Fibroblast of skin of scalp (primary cell): ENCODE measurements at regions not wholly inside any gene's neighbourhood (a gene's known extent, or its start where the extent isn't known, plus 50 kb on each side); places are given as distances from the start of the nearest gene placed in this dataset.
"Not testable (repeated sequence)": the region's sequence is repeated elsewhere in the genome, so short reads cannot be mapped to it uniquely, and the experiment has no call there.

ENCODE experiments used
- DNase-seq: peaks from one replicate; pipeline ENCODE4 v3.0.0-alpha.2; 2013

DNA sequence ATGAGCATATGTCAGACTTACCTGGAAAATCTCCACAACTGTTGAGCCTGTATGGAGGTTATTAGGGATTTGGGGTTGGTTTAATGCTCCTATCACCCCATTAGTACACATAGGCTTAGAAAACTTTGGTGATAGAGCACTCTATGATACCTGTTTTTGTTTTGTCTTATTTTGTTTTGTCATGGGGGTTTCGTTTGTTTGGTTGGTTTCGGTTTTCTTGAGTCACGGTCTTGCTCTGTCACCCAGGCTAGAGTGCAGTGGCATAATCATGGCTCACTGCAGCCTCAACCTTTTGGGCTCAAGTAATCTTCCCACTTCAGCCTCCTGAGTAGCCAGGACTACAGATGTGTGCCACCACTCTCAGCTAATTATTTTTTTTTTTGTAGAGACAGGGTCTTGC lies 70.0 kb downstream of the MZT1 start:
- no peak for DNase-seq

DNA sequence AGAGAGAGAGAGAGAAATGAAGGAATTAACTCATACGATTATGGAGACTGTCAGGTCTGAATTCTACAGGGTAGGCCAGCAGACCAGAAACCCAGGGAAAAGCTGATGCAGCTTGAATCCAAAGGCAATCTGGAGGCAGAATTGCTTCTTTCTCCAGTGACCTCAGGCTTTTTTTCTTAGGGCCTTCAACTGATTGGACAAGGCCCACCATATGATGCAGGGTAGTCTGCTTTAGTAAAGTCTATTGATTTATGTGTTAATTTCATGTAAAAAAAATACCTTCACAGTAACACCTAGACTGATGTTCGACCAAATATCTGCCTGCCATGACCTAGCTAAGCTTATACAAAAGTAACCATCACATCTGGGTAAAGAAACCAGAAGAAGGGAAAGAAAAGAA lies 71.1 kb downstream of the MZT1 start:
- DNase-seq = no peak

DNA sequence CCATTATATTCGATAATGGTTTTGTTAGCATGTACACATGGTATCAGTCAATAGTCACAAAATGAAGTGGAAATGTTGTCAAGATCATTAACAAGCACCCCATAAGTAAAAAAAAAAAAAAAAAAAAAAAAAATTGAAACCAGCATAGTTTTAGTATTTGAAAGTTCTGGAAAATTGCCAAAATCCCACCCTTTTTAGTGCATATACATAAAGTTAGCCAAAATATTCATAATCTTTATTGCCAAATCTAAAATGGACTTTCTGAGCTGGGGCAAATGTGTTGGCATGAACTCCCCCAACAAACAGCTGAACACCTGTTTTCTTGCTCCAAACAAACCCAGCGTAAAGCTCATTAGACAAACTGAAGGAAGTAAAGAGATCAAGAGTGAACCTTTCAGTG lies 73.9 kb downstream of the MZT1 start:
- DNase-seq = no peak

DNA sequence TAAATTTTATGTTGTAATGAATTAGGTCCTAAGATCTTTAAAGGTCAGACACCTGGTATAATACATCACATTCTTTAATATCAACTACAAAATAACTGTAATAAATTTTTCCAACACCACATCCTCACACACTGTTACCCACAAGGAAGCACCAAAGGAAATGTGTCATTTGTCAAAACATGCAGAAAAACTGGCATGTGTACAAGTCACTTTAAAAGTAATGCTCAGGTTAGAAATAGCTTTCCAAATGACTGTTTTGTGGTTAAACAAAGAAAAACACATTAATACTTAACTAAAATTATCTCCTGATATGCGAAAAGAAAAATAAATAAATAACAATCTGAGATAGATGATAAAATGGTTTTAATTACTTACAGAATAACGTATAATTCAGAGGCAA lies 74.7 kb downstream of the MZT1 start:
- DNase-seq = peak; percentile 9

DNA sequence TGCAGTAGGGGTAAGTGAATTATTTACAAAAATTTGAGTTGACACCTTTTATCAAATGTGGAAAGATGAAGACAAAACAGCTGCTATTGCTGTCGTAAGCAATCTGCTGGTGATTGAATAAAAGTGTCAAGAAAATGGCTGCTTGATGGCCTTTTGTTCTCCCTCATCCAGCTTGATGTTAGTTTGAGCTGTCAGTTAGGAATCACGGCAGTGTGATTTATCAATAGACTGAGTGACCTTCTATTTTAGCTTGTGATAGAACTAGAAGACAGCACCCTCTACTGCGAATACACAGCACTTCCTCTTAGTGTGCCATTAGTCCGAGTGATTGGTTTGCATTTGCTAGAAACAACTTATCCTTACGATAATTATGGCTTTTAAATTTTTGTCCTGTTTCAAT lies 76.3 kb downstream of the MZT1 start:
- no peak for DNase-seq

DNA sequence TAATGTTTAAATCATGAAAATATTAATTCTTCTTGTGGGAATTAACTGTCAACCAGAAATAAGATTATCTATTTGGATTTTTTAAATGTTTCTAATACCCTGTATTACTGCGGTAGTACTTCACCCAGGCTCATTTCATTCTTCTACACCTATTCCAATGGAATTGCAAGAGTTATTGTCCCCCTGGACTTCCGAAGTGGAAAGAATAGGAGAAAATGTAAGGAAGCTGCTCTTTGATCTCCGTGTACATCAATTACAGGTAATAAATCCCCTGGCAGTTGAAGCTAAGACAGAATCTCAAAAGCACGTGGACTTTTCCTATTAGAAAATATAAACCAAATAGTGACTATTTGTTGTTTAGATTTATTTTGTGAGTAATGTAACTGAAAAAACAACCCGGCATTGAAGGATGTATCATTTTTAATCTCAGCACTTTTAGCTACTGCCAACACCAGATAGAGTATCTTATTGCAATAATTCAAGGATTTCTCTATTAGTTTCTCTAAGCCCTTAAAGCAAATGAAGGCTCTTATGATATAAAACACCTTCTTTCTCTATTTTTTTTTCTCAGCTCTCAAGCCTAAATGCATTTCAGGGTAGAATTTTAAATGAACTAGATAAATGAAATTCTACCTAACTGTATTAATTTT lies 77.3 kb downstream of the MZT1 start:
- DNase-seq = no peak

DNA sequence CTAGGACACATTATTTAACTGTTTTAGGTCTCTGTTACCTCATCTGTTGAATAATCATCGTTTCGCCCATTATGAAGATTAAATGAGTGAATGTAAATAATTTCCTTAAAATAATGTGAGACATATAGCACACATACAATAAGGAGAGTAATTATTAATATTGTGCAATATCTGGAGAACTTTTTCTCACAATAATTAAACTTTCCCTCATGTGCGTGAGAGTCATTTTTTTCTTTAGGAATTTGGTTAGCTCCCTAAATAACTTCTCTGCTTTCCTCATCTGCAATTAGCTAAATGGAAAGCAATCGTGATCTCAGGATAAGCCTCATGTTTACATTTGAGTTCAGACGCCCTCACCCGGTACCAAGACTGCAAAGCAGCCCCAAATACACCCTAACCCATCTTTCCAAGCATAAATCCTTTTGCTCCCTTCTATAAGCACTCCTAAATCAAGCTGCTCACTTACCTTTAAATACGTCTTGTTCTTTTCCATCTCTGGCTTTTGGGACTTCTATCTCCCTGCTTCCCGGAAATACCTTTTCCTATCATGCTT lies 78.8 kb downstream of the MZT1 start:
- DNase-seq = peak; percentile 5

DNA sequence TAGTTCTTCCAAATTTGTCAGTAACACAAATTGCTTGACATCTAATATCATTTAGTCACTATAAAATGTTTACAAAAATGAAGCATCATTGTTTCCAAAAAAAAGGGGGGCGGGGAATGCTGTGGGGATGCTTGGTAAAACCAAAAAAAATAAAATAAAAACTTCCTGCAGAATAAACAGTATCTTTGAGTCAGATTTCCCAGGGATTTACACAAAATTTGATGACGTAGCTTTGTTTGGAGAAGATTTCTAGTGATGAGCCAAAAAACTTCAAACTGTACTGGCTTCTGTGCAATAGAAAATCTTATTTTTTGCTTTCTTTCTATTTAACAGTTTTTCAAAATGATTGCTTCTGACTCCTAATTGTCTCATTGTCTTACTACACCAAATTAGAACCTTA lies 80.0 kb downstream of the MZT1 start:
- DNase-seq = no peak

DNA sequence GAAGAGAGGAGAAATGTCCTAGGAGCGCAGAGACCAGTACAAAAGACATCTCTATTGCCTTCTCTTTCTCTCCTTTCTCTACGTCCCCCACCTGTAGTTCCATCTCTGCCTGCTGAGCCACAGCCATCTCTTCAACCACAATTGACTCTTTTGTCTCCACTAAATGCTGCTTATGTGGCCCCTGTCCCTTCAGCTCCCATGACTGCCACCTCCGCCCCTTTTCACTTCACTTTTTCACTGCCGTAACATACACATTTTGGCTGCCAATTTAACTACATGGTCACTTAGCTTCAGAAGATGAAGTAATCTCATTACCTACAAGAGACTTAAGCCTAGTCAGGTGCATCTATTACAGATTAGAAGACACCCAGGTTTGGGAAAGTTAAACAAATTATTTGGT lies 81.9 kb downstream of the MZT1 start:
- DNase-seq = no peak

DNA sequence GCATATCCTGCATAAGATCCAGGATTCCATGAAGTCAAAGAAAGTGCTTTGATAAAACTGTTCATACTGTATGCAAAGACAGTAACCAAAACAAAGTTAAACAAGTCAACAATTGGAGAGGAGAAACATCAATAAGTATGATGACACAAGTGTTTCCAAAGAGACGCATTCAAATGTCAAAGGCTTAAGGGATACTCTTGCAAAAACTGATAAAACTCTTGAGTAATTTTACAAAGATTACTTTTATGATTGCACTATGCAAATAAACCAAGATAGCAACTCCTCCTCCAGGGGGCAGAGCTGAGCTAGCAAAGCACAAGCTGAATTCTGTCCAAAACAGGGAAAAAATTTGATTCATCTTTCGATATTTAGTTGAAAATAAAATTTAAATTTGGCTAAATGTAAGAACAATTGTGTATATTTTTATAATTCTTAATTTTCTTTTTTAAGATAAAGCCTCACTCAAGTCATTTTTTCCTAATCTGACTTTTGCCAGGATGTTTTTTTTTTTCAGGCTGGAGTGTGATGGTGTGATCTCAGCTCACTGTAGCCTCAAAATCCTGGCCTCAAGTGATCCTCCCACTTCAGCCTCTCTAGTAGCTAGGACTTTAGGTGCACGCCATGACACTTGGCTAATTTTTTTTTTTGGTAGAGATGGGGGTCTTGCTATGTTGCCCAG lies 84.0 kb downstream of the MZT1 start:
- peak; percentile 42 for DNase-seq

DNA sequence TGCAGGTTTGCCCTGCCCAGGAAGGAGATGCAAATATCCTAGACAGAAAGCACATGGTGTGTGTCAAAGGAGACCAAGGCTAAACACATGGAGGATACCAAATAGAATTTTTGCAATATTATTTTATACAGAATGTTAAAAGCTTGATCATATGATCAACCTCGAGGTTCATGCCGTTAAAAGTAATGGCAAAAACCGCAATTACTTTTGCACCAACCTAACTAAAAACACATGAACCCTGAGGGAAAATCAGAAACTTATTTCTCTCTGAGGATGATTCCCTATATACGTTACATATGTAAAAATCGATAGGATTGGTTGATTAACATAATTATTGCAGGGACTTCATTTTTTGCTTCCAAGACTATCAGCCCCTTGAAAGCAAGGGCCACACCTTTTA lies 88.1 kb downstream of the MZT1 start:
- no peak for DNase-seq

DNA sequence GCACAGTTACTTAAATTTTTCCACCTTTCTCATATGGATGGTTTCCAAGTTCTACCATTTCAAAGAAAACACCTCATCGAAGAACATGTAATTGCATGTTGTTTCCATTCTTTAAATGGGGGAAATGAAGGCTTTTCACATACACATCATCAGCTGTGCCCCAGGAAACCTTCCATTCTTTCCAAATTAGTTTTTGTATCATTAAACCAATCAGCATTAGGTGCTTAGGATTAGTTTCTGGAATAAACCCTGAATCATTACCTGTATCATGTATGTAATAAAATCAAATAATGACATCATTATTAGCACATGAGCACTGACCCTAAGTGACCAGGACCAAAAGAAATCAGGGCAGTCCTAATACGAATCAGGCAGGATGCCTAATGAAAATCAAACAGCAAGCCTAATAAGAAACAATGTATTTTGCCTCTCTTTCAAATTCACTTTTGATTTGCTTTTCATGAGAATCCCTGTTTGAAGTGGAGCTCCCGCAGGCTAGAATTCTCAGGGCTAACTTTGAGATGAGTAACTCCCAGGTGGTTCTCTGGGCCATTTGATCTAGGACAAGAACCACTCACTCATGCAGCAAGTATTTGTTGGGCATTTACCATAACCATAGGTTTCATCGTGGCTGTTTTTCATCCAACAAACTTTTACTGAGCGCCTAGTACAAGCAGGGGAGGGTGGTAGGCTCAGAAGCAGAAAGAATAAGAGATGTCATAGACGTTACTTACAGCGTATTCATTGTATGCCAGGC lies 89.2 kb downstream of the MZT1 start:
- no peak for DNase-seq

DNA sequence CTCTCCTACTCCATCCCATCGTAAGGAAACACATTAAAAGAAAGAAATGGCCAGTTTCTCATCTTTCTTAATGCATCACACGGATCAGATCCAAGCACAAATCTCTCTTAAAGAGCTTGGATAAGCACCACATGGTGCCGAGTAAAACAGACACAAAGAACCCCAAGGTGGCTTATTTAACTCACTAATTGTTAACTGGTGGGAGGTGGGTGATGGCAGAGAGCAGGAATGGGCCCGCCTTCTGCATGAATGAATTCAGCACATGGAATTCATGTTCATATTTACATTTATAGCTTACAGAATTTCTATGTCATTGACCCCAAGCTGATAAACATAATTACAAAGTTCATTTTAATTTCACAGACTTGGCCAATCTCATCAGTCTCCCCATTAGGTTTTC lies 89.9 kb downstream of the MZT1 start:
- DNase-seq = no peak

DNA sequence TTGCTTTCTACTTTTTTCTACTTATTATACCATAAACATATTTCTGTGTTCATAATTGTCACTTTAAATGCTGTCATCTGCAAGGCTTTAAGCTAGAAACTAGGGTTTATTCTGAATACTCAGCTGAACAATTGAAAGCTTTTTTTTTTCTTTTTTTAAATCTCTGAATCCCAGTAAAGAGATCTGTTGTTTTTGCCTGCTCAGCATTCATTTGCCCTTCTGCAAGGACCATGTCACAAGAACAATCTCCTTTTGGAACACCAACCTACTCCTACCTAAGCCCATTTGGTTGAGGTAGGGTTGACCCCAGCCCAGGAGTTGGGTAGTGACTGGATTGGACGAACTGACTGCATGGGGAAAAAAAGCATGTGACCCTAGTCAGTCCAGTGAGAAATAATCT lies 92.6 kb downstream of the MZT1 start:
- no peak for DNase-seq

DNA sequence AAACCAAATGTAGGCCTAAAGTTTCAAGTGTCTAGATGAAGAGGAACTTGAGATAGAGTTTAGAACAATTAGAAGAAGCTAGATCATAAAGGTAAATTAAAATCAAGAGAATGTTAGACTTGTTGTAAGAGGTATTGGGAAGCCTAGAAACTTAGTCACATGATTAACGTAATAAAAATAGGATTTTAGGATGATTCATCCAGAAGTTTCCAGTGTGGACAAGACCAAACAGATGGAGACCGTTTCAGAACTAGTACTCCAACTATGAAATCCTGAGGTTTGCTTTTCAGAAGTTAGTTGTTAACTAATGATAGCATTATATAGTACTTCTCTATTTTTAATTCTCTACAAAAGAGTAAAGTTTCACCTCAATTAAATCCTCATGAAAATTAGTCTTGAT lies 104.9 kb downstream of the MZT1 start:
- no peak for DNase-seq

DNA sequence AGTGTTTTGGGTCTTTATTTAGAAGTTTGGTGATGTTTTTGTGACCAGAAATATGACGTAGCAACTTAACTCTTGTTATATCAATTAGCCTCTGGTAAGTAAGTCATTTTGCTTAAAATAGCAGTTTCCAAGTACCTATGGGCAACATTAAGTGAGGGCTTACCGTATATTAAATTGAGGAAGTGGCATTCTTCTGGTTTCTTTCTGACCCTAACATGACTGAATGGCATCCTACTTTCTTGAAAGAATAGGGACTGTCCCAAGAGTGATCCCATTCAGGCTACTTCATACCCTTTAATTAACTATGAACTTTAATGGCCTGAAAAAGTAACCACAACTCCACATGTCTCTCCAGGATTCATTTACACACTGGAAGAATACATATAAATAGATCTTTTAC lies 106.6 kb downstream of the MZT1 start:
- no peak for DNase-seq

DNA sequence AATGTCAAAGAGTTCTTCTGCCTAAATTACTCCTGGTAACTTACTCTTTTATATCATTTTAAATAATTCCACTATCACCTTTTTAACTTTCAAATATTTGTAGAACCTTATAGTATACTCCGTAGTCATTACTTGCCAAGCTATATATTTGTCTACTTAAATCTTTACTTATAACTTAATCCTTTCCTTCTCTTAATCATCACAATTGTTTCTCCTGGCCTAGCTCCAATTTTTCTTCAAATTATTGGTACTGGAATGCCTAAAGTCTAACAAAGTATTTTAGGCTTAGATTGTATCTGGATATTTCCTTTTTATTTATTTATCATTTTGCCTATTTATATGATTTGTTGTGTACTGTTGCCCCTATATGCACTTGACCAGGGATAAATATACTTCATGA lies 109.5 kb downstream of the MZT1 start:
- DNase-seq = no peak

DNA sequence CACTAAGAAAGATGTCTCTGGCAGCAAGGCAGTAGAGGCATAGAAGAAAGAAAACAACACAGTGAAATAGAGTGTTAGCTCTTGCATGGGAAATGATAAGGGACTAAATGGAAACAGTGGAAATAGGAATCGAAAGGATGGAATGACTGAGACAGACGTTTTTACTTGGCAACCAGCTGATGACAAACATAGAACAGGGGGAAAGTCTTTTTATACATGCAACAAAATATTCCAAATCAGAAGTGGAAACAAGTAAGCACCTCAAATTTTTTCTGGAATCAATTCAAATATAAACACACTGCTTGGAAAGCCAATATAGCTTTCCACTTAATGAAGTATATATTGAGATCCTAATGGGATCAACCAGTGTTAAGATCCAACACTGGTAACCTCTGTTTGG lies 110.2 kb downstream of the MZT1 start:
- DNase-seq = no peak

DNA sequence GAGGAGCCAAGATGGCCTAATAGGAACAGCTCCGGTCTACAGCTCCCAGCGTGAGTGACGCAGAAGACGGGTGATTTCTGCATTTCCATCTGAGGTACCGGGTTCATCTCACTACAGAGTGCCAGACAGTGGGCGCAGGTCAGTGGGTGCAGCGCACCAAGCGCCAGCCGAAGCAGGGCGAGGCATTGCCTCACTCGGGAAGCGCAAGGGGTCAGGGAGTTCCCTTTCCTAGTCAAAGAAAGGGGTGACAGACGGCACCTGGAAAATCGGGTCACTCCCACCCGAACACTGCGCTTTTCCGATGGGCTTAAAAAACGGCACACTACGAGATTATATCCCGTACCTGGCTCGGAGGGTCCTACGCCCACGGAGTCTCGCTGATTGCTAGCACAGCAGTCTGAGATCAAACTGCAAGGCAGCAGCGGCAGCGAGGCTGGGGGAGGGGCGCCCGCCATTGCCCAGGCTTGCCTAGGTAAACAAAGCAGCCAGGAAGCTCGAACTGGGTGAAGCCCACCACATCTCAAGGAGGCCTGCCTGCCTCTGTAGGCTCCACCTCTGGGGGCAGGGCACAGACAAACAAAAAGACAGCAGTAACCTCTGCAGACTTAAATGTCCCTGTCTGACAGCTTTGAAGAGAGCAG lies 117.1 kb downstream of the MZT1 start:
- not testable (repeated sequence) for DNase-seq

DNA sequence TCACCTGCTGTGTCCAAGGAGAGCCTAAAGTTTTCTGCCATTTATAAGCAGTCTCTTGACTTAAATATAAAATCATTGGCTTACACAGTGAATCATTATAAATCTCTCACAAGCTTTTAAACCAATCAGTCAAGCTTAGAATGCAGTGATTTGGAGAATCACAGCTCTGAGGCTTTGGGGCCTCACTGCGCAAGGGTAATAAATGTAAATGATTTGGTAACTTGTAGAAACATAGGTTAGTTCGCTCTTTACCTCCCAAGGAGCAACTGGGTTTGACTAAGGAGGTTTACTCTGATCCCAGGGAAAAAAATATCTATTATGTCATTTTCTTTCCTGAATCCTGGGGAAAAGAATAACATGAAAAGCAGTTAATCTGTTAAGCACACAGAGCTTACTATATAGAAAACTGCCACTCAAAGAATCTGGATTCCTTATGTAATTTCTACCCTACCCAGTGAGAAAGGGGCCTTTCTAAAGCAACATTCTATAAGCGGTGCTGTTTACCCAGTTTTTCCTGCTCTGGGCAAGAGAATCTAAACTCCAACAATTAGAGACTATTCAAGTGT lies 128.2 kb downstream of the MZT1 start:
- no peak for DNase-seq

DNA sequence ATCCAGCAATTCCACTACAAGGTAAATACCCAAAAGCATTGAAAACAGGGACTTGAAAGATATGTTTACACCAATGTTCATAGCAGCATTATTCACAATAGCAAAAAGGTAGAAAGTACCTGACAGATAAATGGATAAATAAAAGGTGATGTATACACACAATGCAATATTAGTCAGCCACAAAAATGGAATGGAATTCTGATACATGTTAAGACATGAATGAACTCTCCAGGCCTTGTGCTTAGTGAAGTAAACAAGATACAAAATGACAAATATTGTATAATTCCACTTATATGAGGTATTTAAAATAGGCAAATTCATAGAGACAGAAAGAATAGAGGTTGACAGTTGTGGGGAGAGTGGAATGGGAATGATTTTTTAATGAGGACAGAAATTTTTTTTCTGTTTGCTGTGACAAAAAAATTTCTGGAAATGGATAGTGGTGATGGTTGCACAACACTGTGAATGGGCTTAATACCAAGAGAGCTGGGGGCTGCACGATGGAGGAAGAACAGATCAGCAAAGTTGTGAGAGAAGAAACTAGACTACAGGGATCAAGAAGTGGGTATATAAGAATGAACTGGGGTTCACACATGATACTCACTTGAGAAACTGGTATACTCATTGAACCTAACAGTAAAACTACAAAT lies 137.2 kb downstream of the MZT1 start:
- no peak for DNase-seq

DNA sequence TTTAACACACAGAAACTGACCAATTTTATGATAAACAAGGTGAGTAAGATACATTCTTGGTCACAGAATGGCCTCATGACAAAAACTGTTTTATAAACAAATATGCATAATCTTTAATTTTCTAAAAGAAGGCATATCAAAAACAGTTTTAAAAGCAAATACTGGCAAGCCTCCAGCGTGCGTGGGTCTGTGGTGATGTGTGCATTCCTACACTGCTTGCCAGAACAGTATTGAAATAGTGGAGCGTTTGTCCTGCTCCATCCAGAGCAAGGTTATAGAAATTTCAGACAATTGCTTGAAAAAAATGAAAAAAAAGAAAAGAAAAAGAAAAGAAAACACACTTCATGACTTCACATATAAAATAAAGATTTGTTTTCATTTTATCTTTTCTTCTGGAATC lies 140.9 kb downstream of the MZT1 start:
- peak; percentile 0 for DNase-seq
